ENCODE measurements at regions not wholly inside any gene's neighbourhood (a gene's known extent, or its start where the extent isn't known, plus 50 kb on each side); places are given as distances from the start of the nearest gene placed in this dataset.

- BruUV-seq (replicated peaks): no TSS peak
- H3K9me3 ChIP-seq (ENCODE audit: insufficient read depth, low read depth): no peaks in the 10 kb centered on the region
- H3K4me3 ChIP-seq: no peak overlapping the region
- H3K4me2 ChIP-seq: no peak overlapping the region
- H3F3A ChIP-seq (ENCODE audit: insufficient read depth, low read depth): peaks cover 4% of the 10 kb centered on the region
- H3K27ac ChIP-seq: no peak overlapping the region
- H4K20me1 ChIP-seq (ENCODE audit: insufficient read depth): no peaks in the 10 kb centered on the region
- no peaks in the 10 kb centered on the region for H3K27me3 ChIP-seq (ENCODE audit: insufficient read depth, low read depth)
- H3K36me3 ChIP-seq (ENCODE audit: low read depth): no peaks in the 10 kb centered on the region
- no peak for DNase-seq
- no peak for TF ChIP-seq CTCF (conservative IDR thresholded peaks at IDR 0.05)
- TF ChIP-seq EZH2 (IDR thresholded peaks at IDR 0.05; ENCODE audit: low read depth): no peak
- intact Hi-C loops (cut with micrococcal nuclease; ENCODE audit: unreplicated experiment): no loop called here
- H3K4me1 ChIP-seq (replicated peaks; ENCODE audit: insufficient read depth): peaks cover 6% of the 10 kb centered on the region
- H2AFZ ChIP-seq: no peak overlapping the region
- CTCF ChIA-PET: no interaction called here
- POLR2A ChIA-PET (ENCODE audit: unreplicated experiment): no interaction called here
- H3K9me2 ChIP-seq (ENCODE audit: insufficient read depth): no peaks in the 10 kb centered on the region
- no peaks in the 10 kb centered on the region for H3K79me2 ChIP-seq (ENCODE audit: low read depth)
These were observed 488.6 kb upstream of the SULF2 start for GRCh38 chr20:48273843-48274242.

GRCh38 chr20:48270885-48271284 is 485.6 kb upstream of the SULF2 start:
- CTCF ChIA-PET: no interaction called here
- H3F3A ChIP-seq (ENCODE audit: insufficient read depth, low read depth): no peaks in the 10 kb centered on the region
- H3K79me2 ChIP-seq (ENCODE audit: low read depth): no peaks in the 10 kb centered on the region
- BruUV-seq (replicated peaks): no TSS peak
- H3K27me3 ChIP-seq (ENCODE audit: insufficient read depth, low read depth): no peaks in the 10 kb centered on the region
- no peak overlapping the region for H3K4me3 ChIP-seq
- H2AFZ ChIP-seq: no peak overlapping the region
- H3K27ac ChIP-seq: no peak overlapping the region
- H3K36me3 ChIP-seq (ENCODE audit: low read depth): no peaks in the 10 kb centered on the region
- POLR2A ChIA-PET (ENCODE audit: unreplicated experiment): no interaction called here
- DNase-seq: no peak
- TF ChIP-seq CTCF (conservative IDR thresholded peaks at IDR 0.05) (no peak), EZH2 (IDR thresholded peaks at IDR 0.05; ENCODE audit: low read depth) (no peak)
- H3K4me1 ChIP-seq (replicated peaks; ENCODE audit: insufficient read depth): no peaks in the 10 kb centered on the region
- no peak overlapping the region for H3K4me2 ChIP-seq
- intact Hi-C loops (cut with micrococcal nuclease; ENCODE audit: unreplicated experiment): no loop called here
- no peaks in the 10 kb centered on the region for H4K20me1 ChIP-seq (ENCODE audit: insufficient read depth)
- no peaks in the 10 kb centered on the region for H3K9me2 ChIP-seq (ENCODE audit: insufficient read depth)
- H3K9me3 ChIP-seq (ENCODE audit: insufficient read depth, low read depth): no peaks in the 10 kb centered on the region

GRCh38 chr20:48267860-48268633 is 482.8 kb upstream of the SULF2 start:
- H3F3A ChIP-seq (ENCODE audit: insufficient read depth, low read depth): no peaks in the 10 kb centered on the region
- no peak overlapping the region for H3K4me3 ChIP-seq
- H3K27me3 ChIP-seq (ENCODE audit: insufficient read depth, low read depth): no peaks in the 10 kb centered on the region
- no peaks in the 10 kb centered on the region for H3K36me3 ChIP-seq (ENCODE audit: low read depth)
- H3K79me2 ChIP-seq (ENCODE audit: low read depth): no peaks in the 10 kb centered on the region
- no peaks in the 10 kb centered on the region for H4K20me1 ChIP-seq (ENCODE audit: insufficient read depth)
- TF ChIP-seq EZH2 (IDR thresholded peaks at IDR 0.05; ENCODE audit: low read depth) (no peak), CTCF (conservative IDR thresholded peaks at IDR 0.05) (no peak)
- no peak overlapping the region for H2AFZ ChIP-seq
- CTCF ChIA-PET: no interaction called here
- no peaks in the 10 kb centered on the region for H3K9me2 ChIP-seq (ENCODE audit: insufficient read depth)
- DNase-seq: no peak
- no TSS peak for BruUV-seq (replicated peaks)
- POLR2A ChIA-PET (ENCODE audit: unreplicated experiment): no interaction called here
- H3K4me1 ChIP-seq (replicated peaks; ENCODE audit: insufficient read depth): no peaks in the 10 kb centered on the region
- H3K27ac ChIP-seq: no peak overlapping the region
- intact Hi-C loops (cut with micrococcal nuclease; ENCODE audit: unreplicated experiment): no loop called here
- H3K4me2 ChIP-seq: no peak overlapping the region
- no peaks in the 10 kb centered on the region for H3K9me3 ChIP-seq (ENCODE audit: insufficient read depth, low read depth)
